SU-DHL-6 (cell line): ENCODE measurements at regions not wholly inside any gene's neighbourhood (a gene's known extent, or its start where the extent isn't known, plus 50 kb on each side); places are given as distances from the start of the nearest gene placed in this dataset.

Experiments used
- H2AFZ ChIP-seq: fragments of 200-600 bp; sonication (generic); 2 replicates; pipeline ENCODE4 v1.6.1; 2014; ENCODE audit warnings: low read depth, mild to moderate bottlenecking, moderate library complexity, mixed read lengths, antibody characterized with exemption, low read length; ENCODE audit not compliant: severe bottlenecking
- H3F3A ChIP-seq: fragments of 200-600 bp; shearing (Covaris generic); 2 replicates; pipeline ENCODE4 v1.6.0; 2016; ENCODE audit warnings: antibody characterized with exemption, mild to moderate bottlenecking; ENCODE audit not compliant: insufficient read depth
- H3K27ac ChIP-seq: fragments of 200-600 bp; sonication (generic); 2 replicates; pipeline ENCODE4 v1.5.1; 2016; ENCODE audit warnings: low read depth, mild to moderate bottlenecking, low read length, moderate library complexity, mixed read lengths
- H3K27me3 ChIP-seq: fragments of 200-600 bp; sonication (generic), shearing (Covaris generic); 2 replicates; pipeline ENCODE4 v1.6.0; 2014; ENCODE audit warnings: mild to moderate bottlenecking, low read length
- H3K36me3 ChIP-seq: fragments of 200-600 bp; sonication (generic); 2 replicates; pipeline ENCODE4 v1.6.1; 2014; ENCODE audit warnings: mild to moderate bottlenecking, low read length, mixed read lengths
- H3K4me2 ChIP-seq: fragments of 300-600, 200-600 bp; shearing (Covaris generic), sonication (generic); 2 replicates; pipeline ENCODE4 v1.6.0; 2014; ENCODE audit warnings: low read length, low read depth, mild to moderate bottlenecking; ENCODE audit not compliant: poor library complexity, severe bottlenecking
- H3K4me3 ChIP-seq: fragments of 200-600 bp; sonication (generic); 2 replicates; pipeline ENCODE4 v1.5.1; 2014; ENCODE audit warnings: antibody characterized with exemption, low read length, mild to moderate bottlenecking, mixed read lengths; ENCODE audit not compliant: insufficient read depth, poor library complexity, severe bottlenecking
- H3K79me2 ChIP-seq: fragments of 200-600 bp; sonication (generic); 2 replicates; pipeline ENCODE4 v1.6.1; 2014; ENCODE audit warnings: mild to moderate bottlenecking, low read length, moderate library complexity; ENCODE audit not compliant: insufficient read depth
- H3K9ac ChIP-seq: fragments of 200-600 bp; sonication (generic); 2 replicates; pipeline ENCODE4 v1.7.0; 2014; ENCODE audit warnings: mild to moderate bottlenecking, low read length
- H3K9me2 ChIP-seq: fragments of 200-600 bp; sonication (generic); replicated peaks from 2 replicates; pipeline ENCODE4 v1.6.1; 2014; ENCODE audit warnings: low read length; ENCODE audit not compliant: insufficient read depth
- H3K9me3 ChIP-seq: fragments of 200-600 bp; sonication (generic); 2 replicates; pipeline ENCODE4 v1.6.1; 2014; ENCODE audit warnings: low read length, mixed read lengths; ENCODE audit not compliant: insufficient read depth
- H4K20me1 ChIP-seq: fragments of 200-600 bp; sonication (generic); 2 replicates; pipeline ENCODE4 v1.6.1; 2014; ENCODE audit warnings: low read depth, mild to moderate bottlenecking, antibody characterized with exemption, low read length, moderate library complexity, mixed read lengths
- CTCF ChIP-seq: fragments of 200-600 bp; sonication (generic); IDR thresholded peaks from one replicate; pipeline ENCODE4 v1.5.1; 2017; ENCODE audit warnings: antibody characterized with exemption, mild to moderate bottlenecking, low read length, moderate library complexity; ENCODE audit not compliant: insufficient read depth, poor library complexity, severe bottlenecking
- EZH2phosphoT487 ChIP-seq: fragments of 200-600 bp; sonication (generic), shearing (Covaris generic); conservative IDR thresholded peaks from 2 replicates; pipeline ENCODE4 v1.6.1; 2018; ENCODE audit warnings: mild to moderate bottlenecking, antibody characterized with exemption, low read length, moderate library complexity, mixed read lengths

GRCh38 chr5:4981608-4982007 is 158.5 kb upstream of the ADAMTS16 start:
- no peak overlapping the region for H3K9ac ChIP-seq
- H3K79me2 ChIP-seq: no peaks in the 10 kb centered on the region
- H3K4me2 ChIP-seq: no peak overlapping the region
- H3F3A ChIP-seq: no peaks in the 10 kb centered on the region
- TF ChIP-seq CTCF: no peak
- no peaks in the 10 kb centered on the region for H3K27me3 ChIP-seq
- H2AFZ ChIP-seq: no peak overlapping the region
- no peak overlapping the region for H3K4me3 ChIP-seq
- no peaks in the 10 kb centered on the region for H3K9me2 ChIP-seq
- H3K36me3 ChIP-seq: no peaks in the 10 kb centered on the region
- H4K20me1 ChIP-seq: no peaks in the 10 kb centered on the region
- no peak overlapping the region for H3K27ac ChIP-seq
- no peaks in the 10 kb centered on the region for H3K9me3 ChIP-seq

- Histone ChIP-seq H3K27ac (no peak overlapping the region), H3K4me2 (no peak overlapping the region), H3K79me2 (no peaks in the 10 kb centered on the region), H2AFZ (no peak overlapping the region), H3F3A (no peaks in the 10 kb centered on the region), H3K9me3 (no peaks in the 10 kb centered on the region), H4K20me1 (no peaks in the 10 kb centered on the region), H3K9me2 (no peaks in the 10 kb centered on the region), H3K27me3 (no peaks in the 10 kb centered on the region), H3K4me3 (no peak overlapping the region), H3K36me3 (no peaks in the 10 kb centered on the region), H3K9ac (no peak overlapping the region)
- TF ChIP-seq EZH2phosphoT487 (no peak), CTCF (no peak)
These were observed 156.4 kb upstream of the ADAMTS16 start for GRCh38 chr5:4983701-4984100.

GRCh38 chr5:4984461-4984860 is 155.7 kb upstream of the ADAMTS16 start:
- Histone ChIP-seq H3K4me3 (no peak overlapping the region), H3K4me2 (no peak overlapping the region), H3K9me3 (no peaks in the 10 kb centered on the region)

More at GRCh38 chr5:4984461-4984860, 155.7 kb upstream of the ADAMTS16 start:
- H3K27me3 ChIP-seq: no peaks in the 10 kb centered on the region
- no peak overlapping the region for H3K9ac ChIP-seq
- H3K27ac ChIP-seq: no peak overlapping the region
- H3K79me2 ChIP-seq: no peaks in the 10 kb centered on the region
- no peak overlapping the region for H2AFZ ChIP-seq
- no peaks in the 10 kb centered on the region for H4K20me1 ChIP-seq
- TF ChIP-seq CTCF (no peak), EZH2phosphoT487 (no peak)
- no peaks in the 10 kb centered on the region for H3F3A ChIP-seq
- no peaks in the 10 kb centered on the region for H3K9me2 ChIP-seq
- no peaks in the 10 kb centered on the region for H3K36me3 ChIP-seq
